Keratinocyte (primary cell): ENCODE measurements at regions not wholly inside any gene's neighbourhood (a gene's known extent, or its start where the extent isn't known, plus 50 kb on each side); places are given as distances from the start of the nearest gene placed in this dataset.

Experiments used
- CTCF ChIP-seq, 3 experiments: IDR thresholded peaks in 1 of 3; conservative IDR thresholded peaks in 1 of 3; optimal IDR thresholded peaks in 1 of 3; 2 replicates in 2 of 3; 3 replicates in 1 of 3; pipeline versions ENCODE3 to v1.5.1; 2011; ENCODE audit warnings: low read length in 3 of 3, mild to moderate bottlenecking in 3 of 3, moderate library complexity in 2 of 3, control low read depth in 1 of 3, inconsistent platforms in 1 of 3; ENCODE audit not compliant: insufficient read depth in 2 of 3; ENCODE audit errors: extremely low read depth in 1 of 3
- EZH2 ChIP-seq: IDR thresholded peaks from one replicate; pipeline ENCODE4 v1.6.1; 2012; ENCODE audit warnings: inconsistent platforms, mild to moderate bottlenecking, low read length, moderate library complexity

- TF ChIP-seq CTCF (optimal IDR thresholded peaks at IDR 0.05 in 1 of 3, IDR thresholded peaks at IDR 0.05 in 1 of 3, conservative IDR thresholded peaks at IDR 0.05 in 1 of 3; ENCODE audit: extremely low read depth in 1 of 3, insufficient read depth in 2 of 3, low read length in 3 of 3): no peak
- TF ChIP-seq EZH2: no peak
These were observed 87.4 kb upstream of the RALGAPA2 start for GRCh38 chr20:20799716-20800312.
